HepG2 (cell line): ENCODE measurements at regions not wholly inside any gene's neighbourhood (a gene's known extent, or its start where the extent isn't known, plus 50 kb on each side); places are given as distances from the start of the nearest gene placed in this dataset.

Experiments
- ATAC-seq: fragments of 200-7000 bp; cut with Tn5 transposase; 3 replicates; pipeline ENCODE4 v1.9.1; 2020; ENCODE audit warnings: mild to moderate bottlenecking, moderate library complexity
- BruUV-seq: library from RNA; stranded (reverse); fragments of 400-500 nt; replicated peaks from 2 replicates; lab custom pipeline; 2021; lab: Mats Ljungman, UMichigan
- CTCF ChIA-PET: fragments of 300-600 bp; formaldehyde crosslinking; extraction: SDS; loops from one replicate; lab custom pipeline; 2021; ENCODE audit warnings: low total read pairs, inconsistent platforms, low intra/inter-chr PET ratio; lab: Yijun Ruan, JAX
- POLR2A ChIA-PET: fragments of 350-600 bp; sonication (Branson Sonifier 250); formaldehyde crosslinking; loops from one replicate; lab custom pipeline; 2020; ENCODE audit warnings: antibody characterized with exemption, inconsistent platforms; lab: Yijun Ruan, JAX
- DNase-seq: peaks from one replicate; pipeline ENCODE4 v3.0.0-alpha.2; 2015; ENCODE audit warnings: low spot score
- FAIRE-seq: peaks from 3 replicates; lab custom pipeline; 2011; peaks lifted over from hg19 to GRCh38; lab: Jason Lieb, UNC
- H2AFZ ChIP-seq: one replicate; pipeline ENCODE4 v1.6.1; 2011; ENCODE audit warnings: low read length, inconsistent platforms
- H3K27ac ChIP-seq: fragments of 300-600 bp; 3 replicates; pipeline ENCODE4 v1.8.0; 2011; ENCODE audit warnings: mixed run types, mild to moderate bottlenecking, mixed read lengths, low read length, inconsistent platforms; ENCODE audit not compliant: insufficient read depth; ENCODE audit errors: extremely low read length
- H3K27me3 ChIP-seq, 2 experiments: fragments of 200-600 bp in 1 of 2; 2 replicates in 1 of 2; 3 replicates in 1 of 2; pipeline versions ENCODE4 v1.6.0 to v1.8.0; 2011; ENCODE audit warnings: low read length in 2 of 2, mild to moderate bottlenecking in 2 of 2, moderate library complexity in 2 of 2, inconsistent platforms in 1 of 2; ENCODE audit not compliant: insufficient read depth in 2 of 2, control insufficient read depth in 1 of 2
- H3K36me3 ChIP-seq, 2 experiments: fragments of 200-600 bp in 1 of 2; replicated peaks in 1 of 2; 2 replicates in 1 of 2; 3 replicates in 1 of 2; pipeline versions ENCODE4 v1.5.1 to v1.8.0; 2011; ENCODE audit warnings: low read length in 2 of 2, inconsistent platforms in 1 of 2; ENCODE audit not compliant: insufficient read depth in 2 of 2, control insufficient read depth in 1 of 2
- H3K4me1 ChIP-seq: 2 replicates; pipeline ENCODE4 v1.5.1; 2012; ENCODE audit warnings: low read length, inconsistent platforms; ENCODE audit not compliant: insufficient read depth
- H3K4me2 ChIP-seq: 2 replicates; pipeline ENCODE4 v1.6.0; 2011; ENCODE audit warnings: low read depth, low read length, inconsistent platforms
- H3K4me3 ChIP-seq, 3 experiments: fragments of 200-600 bp in 1 of 3; sonication (generic), shearing (Covaris generic) in 1 of 3; replicated peaks in 1 of 3; 2 replicates each; pipeline ENCODE4 v1.5.1; 2011 to 2016; ENCODE audit warnings: low read length in 3 of 3, inconsistent platforms in 2 of 3, low read depth in 2 of 3, mild to moderate bottlenecking in 2 of 3, control low read depth in 1 of 3, mixed read lengths in 1 of 3; ENCODE audit not compliant: insufficient read depth in 1 of 3
- H3K79me2 ChIP-seq: one replicate; pipeline ENCODE4 v1.6.1; 2011; ENCODE audit warnings: low read length, inconsistent platforms; ENCODE audit not compliant: insufficient read depth
- H3K9ac ChIP-seq: 2 replicates; pipeline ENCODE4 v1.6.0; 2011; ENCODE audit warnings: mild to moderate bottlenecking, low read depth, low read length, inconsistent platforms; ENCODE audit not compliant: insufficient read depth
- H3K9me3 ChIP-seq: 2 replicates; pipeline ENCODE4 v1.5.1; 2012; ENCODE audit warnings: mild to moderate bottlenecking, low read length
- H4K20me1 ChIP-seq: 2 replicates; pipeline ENCODE4 v1.6.0; 2011; ENCODE audit warnings: inconsistent platforms, mild to moderate bottlenecking, low read length, moderate library complexity; ENCODE audit not compliant: insufficient read depth
- CEBPG ChIP-seq: IDR thresholded peaks from 2 replicates; pipeline ENCODE4 v1.6.1; 2016
- FOSL2 ChIP-seq: sonication (generic); formaldehyde crosslinking; IDR thresholded peaks from 2 replicates; pipeline ENCODE4 v1.4.0; 2020; ENCODE audit warnings: missing genetic modification reagents
- MBD4 ChIP-seq: IDR thresholded peaks from 2 replicates; pipeline ENCODE4 v1.6.1; 2012; ENCODE audit warnings: low read length, inconsistent platforms, borderline replicate concordance
- MTA3 ChIP-seq: sonication (generic); formaldehyde crosslinking; IDR thresholded peaks from 2 replicates; pipeline ENCODE4 v1.4.0; 2020; ENCODE audit warnings: missing genetic modification reagents
- RBM22 ChIP-seq: fragments of 200-400 bp; formaldehyde crosslinking; optimal IDR thresholded peaks from 2 replicates; pipeline ENCODE3; 2017; ENCODE audit warnings: mild to moderate bottlenecking, low read length, moderate library complexity
- RFX5 ChIP-seq: IDR thresholded peaks from 2 replicates; pipeline ENCODE4 v1.6.1; 2011; ENCODE audit warnings: low read depth, low read length, improper control_type of control experiment
- TAF15 ChIP-seq: fragments of 200-400 bp; formaldehyde crosslinking; IDR thresholded peaks from one replicate; pipeline ENCODE4 v1.6.1; 2018; ENCODE audit warnings: mild to moderate bottlenecking, low read depth, low read length; ENCODE audit not compliant: poor library complexity, severe bottlenecking
- WIZ ChIP-seq: sonication (generic); formaldehyde crosslinking; IDR thresholded peaks from 2 replicates; pipeline ENCODE4 v1.5.1; 2020; ENCODE audit warnings: mild to moderate bottlenecking, missing genetic modification reagents
- YY1 ChIP-seq: IDR thresholded peaks from 2 replicates; pipeline ENCODE4 v1.6.1; 2011; ENCODE audit warnings: low read length, low read depth, moderate library complexity, mild to moderate bottlenecking; ENCODE audit not compliant: insufficient read depth, insufficient replicate concordance
- ZNF318 ChIP-seq: sonication (generic); formaldehyde crosslinking; IDR thresholded peaks from 2 replicates; pipeline ENCODE4 v1.4.0; 2020; ENCODE audit warnings: mild to moderate bottlenecking, missing genetic modification reagents
- WGBS: methylation state at CpG from one replicate; pipeline ENCODE4 v1.1.6; 2017; ENCODE audit warnings: low lambda C conversion rate; 5-methylcytosine and 5-hydroxymethylcytosine counted together
- in situ Hi-C: cut with HindIII; loops from 2 replicates; pipeline ENCODE4 v1.10.0; 2017; ENCODE audit warnings: low pct_unique_long_range_greater_than_20kb; ENCODE audit not compliant: extremely low pct_ligation_motif_present
- intact Hi-C: fragments of 100-400 bp; cut with micrococcal nuclease; formaldehyde crosslinking; loops from one replicate; pipeline ENCODE4 v1.10.0; 2022; ENCODE audit not compliant: unreplicated experiment

DNA sequence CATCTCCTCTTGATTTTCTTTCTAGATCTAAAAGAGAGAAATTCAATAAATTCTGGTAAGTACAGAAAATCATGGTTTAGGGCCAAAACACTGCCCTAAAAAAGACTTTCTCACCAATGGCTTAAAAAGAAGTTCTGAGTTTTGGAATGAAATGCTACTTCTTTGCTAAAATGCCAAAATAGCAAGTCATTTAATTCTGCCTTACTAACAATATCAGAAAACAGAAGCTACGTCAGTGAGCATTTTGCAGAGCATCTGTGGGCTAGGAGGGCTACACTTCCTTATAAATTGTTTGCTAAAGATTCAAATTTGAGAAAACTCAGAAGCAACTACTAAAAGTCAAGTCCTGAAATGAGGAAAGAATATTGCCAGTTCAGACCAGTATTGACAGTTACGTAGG lies 560.8 kb upstream of the CELF2 start:
- WGBS = 14% methylated on average over 2 of the region's 2 CpGs
- H2AFZ ChIP-seq = no peak overlapping the region
- ChIA-PET POLR2A (no interaction called here), CTCF (no interaction called here)
- H3K36me3 ChIP-seq = no peaks in the 10 kb centered on the region
- H3K4me1 ChIP-seq = no peaks in the 10 kb centered on the region
- BruUV-seq = no TSS peak
- H3K4me3 ChIP-seq = no peak overlapping the region
- no peak overlapping the region for H3K4me2 ChIP-seq
- no peak for TF ChIP-seq YY1
- TF ChIP-seq FOSL2 (CRISPR knock-in tag) = no peak
- TF ChIP-seq MBD4 = no peak
- no peak for TF ChIP-seq TAF15
- no peak for TF ChIP-seq RBM22
- no peak for TF ChIP-seq ZNF318 (CRISPR knock-in tag)
- no peak for TF ChIP-seq CEBPG (CRISPR knock-in tag)
- TF ChIP-seq WIZ = no peak
- TF ChIP-seq RFX5 = no peak
- no peak for TF ChIP-seq MTA3
- no peaks in the 10 kb centered on the region for H4K20me1 ChIP-seq
- FAIRE-seq (no peak), ATAC-seq (no peak), DNase-seq (no peak)
- no peak overlapping the region for H3K9ac ChIP-seq
- H3K9me3 ChIP-seq = peaks cover 75% of the 10 kb centered on the region
- no peaks in the 10 kb centered on the region for H3K27me3 ChIP-seq
- intact Hi-C loops (no loop called here), in situ Hi-C loops (no loop called here)
- H3K27ac ChIP-seq = no peak overlapping the region
- no peaks in the 10 kb centered on the region for H3K79me2 ChIP-seq
